HEK293 (cell line): ENCODE measurements at regions not wholly inside any gene's neighbourhood (a gene's known extent, or its start where the extent isn't known, plus 50 kb on each side); places are given as distances from the start of the nearest gene placed in this dataset.

ENCODE experiments used
- CTCF ChIA-PET: fragments of 350-600 bp; formaldehyde crosslinking; extraction: SDS; loops from one replicate; lab custom pipeline; 2021; ENCODE audit warnings: antibody characterized with exemption; lab: Yijun Ruan, JAX
- POLR2A ChIA-PET: fragments of 300-600 bp; formaldehyde crosslinking; extraction: SDS; loops from one replicate; lab custom pipeline; 2020; ENCODE audit warnings: antibody characterized with exemption, inconsistent platforms; lab: Yijun Ruan, JAX
- H3K27ac ChIP-seq: fragments of 200-500 bp; sonication (Bioruptor generic); 2 replicates; pipeline ENCODE4 v1.5.1; 2014; ENCODE audit warnings: low read depth, low read length, control low read depth, inconsistent platforms; ENCODE audit errors: extremely low read depth
- H3K36me3 ChIP-seq, 2 experiments: fragments of 200-500 bp in 1 of 2; sonication (Bioruptor generic) in 1 of 2; 1 replicate in 1 of 2; 2 replicates in 1 of 2; pipeline ENCODE4 v1.5.1; 2014 to 2017; ENCODE audit warnings: inconsistent platforms in 2 of 2, low read length in 2 of 2; ENCODE audit not compliant: control insufficient read depth in 2 of 2, insufficient read depth in 1 of 2
- H3K4me1 ChIP-seq: fragments of 200-500 bp; sonication (Bioruptor generic); 2 replicates; pipeline ENCODE4 v1.5.1; 2014; ENCODE audit warnings: mild to moderate bottlenecking, low read length, inconsistent platforms; ENCODE audit not compliant: control insufficient read depth, insufficient read depth
- H3K4me3 ChIP-seq: 2 replicates; pipeline ENCODE4 v1.5.1; 2011; ENCODE audit warnings: low read depth, mild to moderate bottlenecking, control low read depth, low read length, moderate library complexity
- H3K9me3 ChIP-seq: fragments of 200-500 bp; sonication (Bioruptor generic); 2 replicates; pipeline ENCODE4 v1.5.1; 2014; ENCODE audit warnings: low read depth, low read length, inconsistent platforms; ENCODE audit not compliant: control insufficient read depth, insufficient read depth
- GLI4 ChIP-seq: fragments of 450-650 bp; formaldehyde crosslinking; IDR thresholded peaks from 2 replicates; pipeline ENCODE4 v1.5.1; 2016; ENCODE audit warnings: missing biosample characterization, missing genetic modification characterization
- REPIN1 ChIP-seq: fragments of 450-650 bp; formaldehyde crosslinking; IDR thresholded peaks from 2 replicates; pipeline ENCODE4 v1.5.1; 2017; ENCODE audit warnings: missing biosample characterization, missing genetic modification characterization, low read depth
- WT1 ChIP-seq: fragments of 450-650 bp; formaldehyde crosslinking; IDR thresholded peaks from 2 replicates; pipeline ENCODE4 v1.5.1; 2016; ENCODE audit warnings: missing biosample characterization, missing genetic modification characterization
- ZBTB10 ChIP-seq: fragments of 450-650 bp; formaldehyde crosslinking; IDR thresholded peaks from 2 replicates; pipeline ENCODE4 v1.5.1; 2016; ENCODE audit warnings: missing biosample characterization, missing genetic modification characterization
- ZBTB7A ChIP-seq: fragments of 450-650 bp; formaldehyde crosslinking; IDR thresholded peaks from 2 replicates; pipeline ENCODE4 v1.5.1; 2016; ENCODE audit warnings: low read depth, missing biosample characterization, missing genetic modification characterization
- ZNF138 ChIP-seq: fragments of 450-650 bp; formaldehyde crosslinking; IDR thresholded peaks from 2 replicates; pipeline ENCODE4 v1.5.1; 2016; ENCODE audit warnings: missing biosample characterization, missing genetic modification characterization, borderline replicate concordance
- ZNF175 ChIP-seq: fragments of 450-650 bp; formaldehyde crosslinking; IDR thresholded peaks from 2 replicates; pipeline ENCODE4 v1.5.1; 2016; ENCODE audit warnings: missing biosample characterization, missing genetic modification characterization
- ZNF19 ChIP-seq: fragments of 450-650 bp; formaldehyde crosslinking; IDR thresholded peaks from 2 replicates; pipeline ENCODE4; 2016; ENCODE audit warnings: missing biosample characterization, missing genetic modification characterization, low read depth
- ZNF2 ChIP-seq: fragments of 450-650 bp; formaldehyde crosslinking; IDR thresholded peaks from 2 replicates; pipeline ENCODE4 v1.5.1; 2016; ENCODE audit warnings: missing biosample characterization, missing genetic modification characterization
- ZNF223 ChIP-seq: fragments of 450-650 bp; formaldehyde crosslinking; IDR thresholded peaks from 2 replicates; pipeline ENCODE4 v1.5.1; 2016; ENCODE audit warnings: missing biosample characterization, missing genetic modification characterization
- ZNF24 ChIP-seq: fragments of 450-650 bp; formaldehyde crosslinking; IDR thresholded peaks from 2 replicates; pipeline ENCODE4 v1.5.1; 2016; ENCODE audit warnings: missing biosample characterization, missing genetic modification characterization
- ZNF266 ChIP-seq: fragments of 450-650 bp; formaldehyde crosslinking; IDR thresholded peaks from 2 replicates; pipeline ENCODE4 v1.5.1; 2016; ENCODE audit warnings: missing biosample characterization, missing genetic modification characterization, low read depth
- ZNF292 ChIP-seq: fragments of 450-650 bp; formaldehyde crosslinking; IDR thresholded peaks from 2 replicates; pipeline ENCODE4 v1.5.1; 2016; ENCODE audit warnings: low read depth, missing biosample characterization, missing genetic modification characterization, borderline replicate concordance
- ZNF311 ChIP-seq: fragments of 450-650 bp; formaldehyde crosslinking; IDR thresholded peaks from 2 replicates; pipeline ENCODE4 v1.5.1; 2017; ENCODE audit warnings: missing biosample characterization, missing genetic modification characterization, borderline replicate concordance
- ZNF324 ChIP-seq: fragments of 450-650 bp; formaldehyde crosslinking; IDR thresholded peaks from 2 replicates; pipeline ENCODE4 v1.5.1; 2016; ENCODE audit warnings: missing biosample characterization, missing genetic modification characterization
- ZNF335 ChIP-seq: fragments of 450-650 bp; formaldehyde crosslinking; conservative IDR thresholded peaks from 2 replicates; pipeline ENCODE4 v1.5.1; 2016; ENCODE audit warnings: missing biosample characterization, missing genetic modification characterization
- ZNF366 ChIP-seq: fragments of 450-650 bp; formaldehyde crosslinking; conservative IDR thresholded peaks from 2 replicates; pipeline ENCODE4 v1.5.1; 2016; ENCODE audit warnings: missing biosample characterization, missing genetic modification characterization
- ZNF37A ChIP-seq: fragments of 450-650 bp; IDR thresholded peaks from 2 replicates; pipeline ENCODE4 v1.5.1; 2018; ENCODE audit warnings: missing biosample characterization, missing genetic modification characterization
- ZNF404 ChIP-seq: fragments of 450-650 bp; formaldehyde crosslinking; IDR thresholded peaks from 2 replicates; pipeline ENCODE4 v1.5.1; 2017; ENCODE audit warnings: missing biosample characterization, missing genetic modification characterization
- ZNF433 ChIP-seq: fragments of 450-650 bp; formaldehyde crosslinking; IDR thresholded peaks from 2 replicates; pipeline ENCODE4 v1.5.1; 2016; ENCODE audit warnings: missing biosample characterization, missing genetic modification characterization, low read depth
- ZNF521 ChIP-seq: fragments of 450-650 bp; formaldehyde crosslinking; IDR thresholded peaks from 2 replicates; pipeline ENCODE4 v1.5.1; 2017; ENCODE audit warnings: missing biosample characterization, mild to moderate bottlenecking, missing genetic modification characterization
- ZNF549 ChIP-seq: fragments of 450-650 bp; IDR thresholded peaks from 2 replicates; pipeline ENCODE4 v1.5.1; 2018; ENCODE audit warnings: missing biosample characterization, missing genetic modification characterization, mild to moderate bottlenecking, inconsistent platforms, moderate library complexity
- ZNF561 ChIP-seq: fragments of 450-650 bp; IDR thresholded peaks from 2 replicates; pipeline ENCODE4 v1.5.1; 2018; ENCODE audit warnings: missing biosample characterization, missing genetic modification characterization, borderline replicate concordance
- ZNF626 ChIP-seq: fragments of 450-650 bp; sonication (Bioruptor Pico); formaldehyde crosslinking; IDR thresholded peaks from 2 replicates; pipeline ENCODE4 v1.5.1; 2018; ENCODE audit warnings: missing biosample characterization, missing genetic modification characterization, inconsistent platforms
- ZNF658 ChIP-seq: fragments of 450-650 bp; formaldehyde crosslinking; IDR thresholded peaks from 2 replicates; pipeline ENCODE4; 2016; ENCODE audit warnings: missing biosample characterization, missing genetic modification characterization
- ZNF747 ChIP-seq: fragments of 450-650 bp; formaldehyde crosslinking; IDR thresholded peaks from 2 replicates; pipeline ENCODE4 v1.5.1; 2016; ENCODE audit warnings: missing biosample characterization, missing genetic modification characterization
- TF ChIP-seq, protein P1 (sequence below): fragments of 450-650 bp; formaldehyde crosslinking; IDR thresholded peaks from 2 replicates; pipeline ENCODE4 v1.5.1; 2016; ENCODE audit warnings: missing biosample characterization, missing genetic modification characterization
- TF ChIP-seq, protein P2 (sequence below): fragments of 450-650 bp; formaldehyde crosslinking; IDR thresholded peaks from 2 replicates; pipeline ENCODE4 v1.5.1; 2016; ENCODE audit warnings: missing biosample characterization, missing genetic modification characterization

GRCh38 chr10:53700278-53700677 lies 927.7 kb upstream of the MBL2 start:
- Histone ChIP-seq H3K4me3 (no peak overlapping the region), H3K9me3 (no peaks in the 10 kb centered on the region), H3K36me3 (no peaks in the 10 kb centered on the region), H3K27ac (no peak overlapping the region), H3K4me1 (no peaks in the 10 kb centered on the region)
- ChIA-PET POLR2A (no interaction called here), CTCF (no interaction called here)
- TF ChIP-seq ZNF335 (no peak), ZNF175 (no peak), ZNF521 (tag by site-specific recombination) (no peak), ZBTB7A (tag by site-specific recombination) (no peak), WT1 (tag by site-specific recombination) (no peak), ZBTB10 (tag by site-specific recombination) (no peak), ZNF311 (tag by site-specific recombination) (no peak), ZNF138 (tag by site-specific recombination) (no peak), ZNF433 (tag by site-specific recombination) (no peak), ZNF324 (tag by site-specific recombination) (no peak), ZNF658 (tag by site-specific recombination) (no peak), REPIN1 (tag by site-specific recombination) (no peak), ZNF2 (no peak), GLI4 (tag by site-specific recombination) (no peak), ZNF747 (tag by site-specific recombination) (no peak), ZNF404 (no peak), ZNF223 (no peak), ZNF292 (tag by site-specific recombination) (no peak), ZNF626 (no peak)

- ChIA-PET CTCF (no interaction called here), POLR2A (no interaction called here)
- Histone ChIP-seq H3K36me3 (no peaks in the 10 kb centered on the region), H3K4me3 (no peak overlapping the region), H3K9me3 (no peaks in the 10 kb centered on the region), H3K4me1 (no peaks in the 10 kb centered on the region), H3K27ac (no peak overlapping the region)
- TF ChIP-seq ZNF561 (no peak), ZNF19 (tag by site-specific recombination) (no peak), ZNF549 (tag by site-specific recombination) (no peak), ZNF24 (no peak), ZNF366 (tag by site-specific recombination) (no peak), ZBTB7A (tag by site-specific recombination) (no peak), ZNF266 (tag by site-specific recombination) (no peak), ZNF37A (tag by site-specific recombination) (no peak)
- TF ChIP-seq, protein P1, sequence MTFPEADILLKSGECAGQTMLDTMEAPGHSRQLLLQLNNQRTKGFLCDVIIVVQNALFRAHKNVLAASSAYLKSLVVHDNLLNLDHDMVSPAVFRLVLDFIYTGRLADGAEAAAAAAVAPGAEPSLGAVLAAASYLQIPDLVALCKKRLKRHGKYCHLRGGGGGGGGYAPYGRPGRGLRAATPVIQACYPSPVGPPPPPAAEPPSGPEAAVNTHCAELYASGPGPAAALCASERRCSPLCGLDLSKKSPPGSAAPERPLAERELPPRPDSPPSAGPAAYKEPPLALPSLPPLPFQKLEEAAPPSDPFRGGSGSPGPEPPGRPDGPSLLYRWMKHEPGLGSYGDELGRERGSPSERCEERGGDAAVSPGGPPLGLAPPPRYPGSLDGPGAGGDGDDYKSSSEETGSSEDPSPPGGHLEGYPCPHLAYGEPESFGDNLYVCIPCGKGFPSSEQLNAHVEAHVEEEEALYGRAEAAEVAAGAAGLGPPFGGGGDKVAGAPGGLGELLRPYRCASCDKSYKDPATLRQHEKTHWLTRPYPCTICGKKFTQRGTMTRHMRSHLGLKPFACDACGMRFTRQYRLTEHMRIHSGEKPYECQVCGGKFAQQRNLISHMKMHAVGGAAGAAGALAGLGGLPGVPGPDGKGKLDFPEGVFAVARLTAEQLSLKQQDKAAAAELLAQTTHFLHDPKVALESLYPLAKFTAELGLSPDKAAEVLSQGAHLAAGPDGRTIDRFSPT (tag by site-specific recombination) = no peak
- TF ChIP-seq, protein P2, sequence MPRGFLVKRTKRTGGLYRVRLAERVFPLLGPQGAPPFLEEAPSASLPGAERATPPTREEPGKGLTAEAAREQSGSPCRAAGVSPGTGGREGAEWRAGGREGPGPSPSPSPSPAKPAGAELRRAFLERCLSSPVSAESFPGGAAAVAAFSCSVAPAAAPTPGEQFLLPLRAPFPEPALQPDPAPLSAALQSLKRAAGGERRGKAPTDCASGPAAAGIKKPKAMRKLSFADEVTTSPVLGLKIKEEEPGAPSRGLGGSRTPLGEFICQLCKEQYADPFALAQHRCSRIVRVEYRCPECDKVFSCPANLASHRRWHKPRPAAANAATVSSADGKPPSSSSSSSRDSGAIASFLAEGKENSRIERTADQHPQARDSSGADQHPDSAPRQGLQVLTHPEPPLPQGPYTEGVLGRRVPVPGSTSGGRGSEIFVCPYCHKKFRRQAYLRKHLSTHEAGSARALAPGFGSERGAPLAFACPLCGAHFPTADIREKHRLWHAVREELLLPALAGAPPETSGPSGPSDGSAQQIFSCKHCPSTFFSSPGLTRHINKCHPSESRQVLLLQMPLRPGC (tag by site-specific recombination) = no peak
- TF ChIP-seq, all 188 proteins: peak for 0
Observed at GRCh38 chr10:53699684-53700083, 927.1 kb upstream of the MBL2 start.
